ENCODE measurements at regions not wholly inside any gene's neighbourhood (a gene's known extent, or its start where the extent isn't known, plus 50 kb on each side); places are given as distances from the start of the nearest gene placed in this dataset.

- Histone ChIP-seq H3K9me3 (ENCODE audit: control insufficient read depth in 4 of 4, insufficient read depth in 3 of 4, low read length in 3 of 4) (no peaks in the 10 kb centered on the region), H3K9ac (ENCODE audit: insufficient read depth in 1 of 2, low read length in 2 of 2) (no peak overlapping the region), H3K36me3 (ENCODE audit: control insufficient read depth in 4 of 4, insufficient read depth in 4 of 4, low read length in 4 of 4) (no peaks in the 10 kb centered on the region), H3K27me3 (ENCODE audit: control insufficient read depth in 3 of 3, insufficient read depth in 3 of 3, low read length in 2 of 3) (no peaks in the 10 kb centered on the region), H3K4me1 (ENCODE audit: control insufficient read depth in 5 of 5, insufficient read depth in 5 of 5, low read length in 5 of 5) (no peaks in the 10 kb centered on the region), H3K27ac (ENCODE audit: low read depth in 1 of 2, low read length in 1 of 2) (no peak overlapping the region), H3K4me3 (no peak overlapping the region)
- DNase-seq, result no peak
- TF ChIP-seq CTCF (IDR thresholded peaks at IDR 0.05; ENCODE audit: control extremely low read depth, extremely low read depth), result no peak
- WGBS, 2 donors, result 83 to 88% methylated on average over 2 of the region's 2 CpGs
- ATAC-seq (ENCODE audit: insufficient read depth, low FRiP score), result no peak
These were observed 111.7 kb upstream of the ZNF804B start for GRCh38 chr7:88647825-88648224.

DNA sequence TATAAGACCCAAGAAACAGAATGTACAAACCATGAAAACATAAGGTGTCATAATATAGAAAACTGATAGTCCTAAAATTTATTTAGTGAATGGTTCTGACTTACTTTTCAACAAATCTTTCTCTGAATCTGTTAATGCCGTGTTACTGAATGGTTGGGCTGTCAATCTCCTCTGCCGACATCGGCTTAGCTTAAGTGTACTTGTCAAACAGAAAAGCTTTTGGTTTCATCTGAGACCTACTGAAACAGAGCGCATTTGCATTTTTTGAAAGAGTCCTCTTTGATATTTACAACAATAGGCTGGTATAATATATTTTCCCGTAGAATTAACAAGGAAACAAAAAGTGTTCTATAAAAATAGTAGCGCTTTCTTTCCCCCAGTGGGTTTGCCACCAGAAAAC is 120.9 kb upstream of the ZNF804B start:
- Histone ChIP-seq H3K27me3 (ENCODE audit: control insufficient read depth in 3 of 3, insufficient read depth in 3 of 3, low read length in 2 of 3) (no peaks in the 10 kb centered on the region), H3K9ac (ENCODE audit: insufficient read depth in 1 of 2, low read length in 2 of 2) (no peak overlapping the region), H3K4me1 (ENCODE audit: control insufficient read depth in 5 of 5, insufficient read depth in 5 of 5, low read length in 5 of 5) (no peaks in the 10 kb centered on the region), H3K4me3 (no peak overlapping the region), H3K27ac (ENCODE audit: low read depth in 1 of 2, low read length in 1 of 2) (no peak overlapping the region), H3K9me3 (ENCODE audit: control insufficient read depth in 4 of 4, insufficient read depth in 3 of 4, low read length in 3 of 4) (no peaks in the 10 kb centered on the region), H3K36me3 (ENCODE audit: control insufficient read depth in 4 of 4, insufficient read depth in 4 of 4, low read length in 4 of 4) (no peaks in the 10 kb centered on the region)
- no peak for TF ChIP-seq CTCF (IDR thresholded peaks at IDR 0.05; ENCODE audit: control extremely low read depth, extremely low read depth)
- no peak for ATAC-seq (ENCODE audit: insufficient read depth, low FRiP score)
- DNase-seq, result no peak
- WGBS, 2 donors, result 84 to 89% methylated on average over 6 of the region's 6 CpGs

DNA sequence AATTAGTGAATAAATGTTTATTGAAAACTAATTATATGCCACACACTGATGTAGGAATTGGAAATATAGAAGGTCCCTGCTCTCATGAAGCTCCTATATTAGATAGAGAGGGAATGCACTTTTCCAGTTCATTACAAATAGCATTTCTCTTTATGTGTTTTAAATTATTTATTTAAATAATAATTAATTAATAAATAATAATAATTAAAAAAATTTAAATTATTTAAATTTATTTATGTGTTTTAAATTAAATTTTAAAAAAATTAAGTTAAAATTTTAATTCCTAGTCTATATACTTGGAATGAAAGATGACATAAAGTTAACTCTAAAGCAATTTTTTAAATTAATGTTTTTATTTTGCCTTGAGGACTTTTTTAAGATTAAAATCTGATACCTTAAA is 121.7 kb upstream of the ZNF804B start:
- no peaks in the 10 kb centered on the region for H3K9me3 ChIP-seq (ENCODE audit: control insufficient read depth in 4 of 4, insufficient read depth in 3 of 4, low read length in 3 of 4)
- no peak for DNase-seq
- H3K27ac ChIP-seq (ENCODE audit: low read depth in 1 of 2, low read length in 1 of 2), result no peak overlapping the region
- no peak for TF ChIP-seq CTCF (IDR thresholded peaks at IDR 0.05; ENCODE audit: control extremely low read depth, extremely low read depth)
- H3K4me3 ChIP-seq, result no peak overlapping the region
- no peaks in the 10 kb centered on the region for H3K4me1 ChIP-seq (ENCODE audit: control insufficient read depth in 5 of 5, insufficient read depth in 5 of 5, low read length in 5 of 5)
- no peak for ATAC-seq (ENCODE audit: insufficient read depth, low FRiP score)
- no peak overlapping the region for H3K9ac ChIP-seq (ENCODE audit: insufficient read depth in 1 of 2, low read length in 2 of 2)
- H3K27me3 ChIP-seq (ENCODE audit: control insufficient read depth in 3 of 3, insufficient read depth in 3 of 3, low read length in 2 of 3), result no peaks in the 10 kb centered on the region
- H3K36me3 ChIP-seq (ENCODE audit: control insufficient read depth in 4 of 4, insufficient read depth in 4 of 4, low read length in 4 of 4), result no peaks in the 10 kb centered on the region

- DNase-seq, result no peak
- Histone ChIP-seq H3K9ac (ENCODE audit: insufficient read depth in 1 of 2, low read length in 2 of 2) (no peak overlapping the region), H3K4me1 (ENCODE audit: control insufficient read depth in 5 of 5, insufficient read depth in 5 of 5, low read length in 5 of 5) (no peaks in the 10 kb centered on the region), H3K36me3 (ENCODE audit: control insufficient read depth in 4 of 4, insufficient read depth in 4 of 4, low read length in 4 of 4) (no peaks in the 10 kb centered on the region), H3K4me3 (no peak overlapping the region), H3K9me3 (ENCODE audit: control insufficient read depth in 4 of 4, insufficient read depth in 3 of 4, low read length in 3 of 4) (no peaks in the 10 kb centered on the region), H3K27me3 (ENCODE audit: control insufficient read depth in 3 of 3, insufficient read depth in 3 of 3, low read length in 2 of 3) (no peaks in the 10 kb centered on the region), H3K27ac (ENCODE audit: low read depth in 1 of 2, low read length in 1 of 2) (no peak overlapping the region)
- no peak for ATAC-seq (ENCODE audit: insufficient read depth, low FRiP score)
- TF ChIP-seq CTCF (IDR thresholded peaks at IDR 0.05; ENCODE audit: control extremely low read depth, extremely low read depth), result no peak
- WGBS, 2 donors, result 60 to 61% methylated on average over 1 of the region's 1 CpG
These were observed 124.4 kb upstream of the ZNF804B start for GRCh38 chr7:88635149-88635548.

All from lung (tissue), 11 donors.